H1 (cell line): ENCODE measurements at regions not wholly inside any gene's neighbourhood (a gene's known extent, or its start where the extent isn't known, plus 50 kb on each side); places are given as distances from the start of the nearest gene placed in this dataset.

Experiments
- CTCF ChIA-PET: fragments of 300-600 bp; sonication (Branson Sonifier 250); formaldehyde crosslinking; loops from one replicate; lab custom pipeline; 2021; ENCODE audit not compliant: partially characterized antibody; lab: Charles Lee
- POLR2A ChIA-PET: fragments of 300-600 bp; sonication (Branson Sonifier 250); formaldehyde crosslinking; loops from one replicate; lab custom pipeline; 2021; ENCODE audit warnings: inconsistent platforms; ENCODE audit not compliant: partially characterized antibody; lab: Charles Lee
- DNase-seq, 2 experiments: peaks; one replicate each; pipeline versions ENCODE4 v3.0.0 to v3.0.0-alpha.2; 2010 to 2022; ENCODE audit warnings: low spot score in 2 of 2, low read depth in 1 of 2, mixed read lengths in 1 of 2
- FAIRE-seq: peaks from 2 replicates; lab custom pipeline; 2011; peaks lifted over from hg19 to GRCh38; lab: Jason Lieb, UNC
- H2AFZ ChIP-seq: 2 replicates; pipeline ENCODE4 v1.8.1; 2012; ENCODE audit warnings: low read length, inconsistent platforms
- H2AK5ac ChIP-seq: 2 replicates; pipeline ENCODE4 v1.6.1; 2013; ENCODE audit warnings: low read depth, low read length
- H2BK120ac ChIP-seq: replicated peaks from 2 replicates; pipeline ENCODE3; 2013; ENCODE audit warnings: low read depth, low read length, inconsistent platforms
- H2BK12ac ChIP-seq: 2 replicates; pipeline ENCODE4 v1.6.1; 2013; ENCODE audit warnings: low read depth, low read length
- H2BK15ac ChIP-seq: 2 replicates; pipeline ENCODE4 v1.6.1; 2013; ENCODE audit warnings: low read length
- H2BK20ac ChIP-seq: 2 replicates; pipeline ENCODE4 v1.6.1; 2013; ENCODE audit warnings: low read length
- H2BK5ac ChIP-seq: 2 replicates; pipeline ENCODE4 v1.6.1; 2013; ENCODE audit warnings: low read depth, low read length
- H3K14ac ChIP-seq: 2 replicates; pipeline ENCODE4 v1.6.1; 2013; ENCODE audit warnings: inconsistent platforms; ENCODE audit not compliant: insufficient read length
- H3K18ac ChIP-seq: 2 replicates; pipeline ENCODE4 v1.6.1; 2013; ENCODE audit warnings: low read length; ENCODE audit errors: extremely low read depth
- H3K23ac ChIP-seq: 2 replicates; pipeline ENCODE4 v1.6.1; 2013; ENCODE audit warnings: inconsistent platforms; ENCODE audit not compliant: insufficient read length
- H3K23me2 ChIP-seq: 2 replicates; pipeline ENCODE4 v1.6.1; 2013; ENCODE audit warnings: low read depth, low read length
- H3K27ac ChIP-seq: 2 replicates; pipeline ENCODE4 v1.6.1; 2011; ENCODE audit warnings: low read depth, low read length, inconsistent platforms
- H3K27me3 ChIP-seq, 4 experiments: replicated peaks in 1 of 4; 1 replicate in 1 of 4; 2 replicates in 3 of 4; pipeline versions ENCODE4 v1.6.1 to v1.8.1; 2011 to 2013; ENCODE audit warnings: low read length in 3 of 4, mild to moderate bottlenecking in 3 of 4, inconsistent platforms in 2 of 4, mixed read lengths in 2 of 4, moderate library complexity in 1 of 4; ENCODE audit not compliant: control insufficient read depth in 3 of 4, insufficient read depth in 3 of 4; ENCODE audit errors: extremely low read depth in 1 of 4
- H3K36me3 ChIP-seq, 4 experiments: 2 replicates each; pipeline versions ENCODE4 v1.6.1 to v1.8.1; 2011 to 2013; ENCODE audit warnings: mild to moderate bottlenecking in 4 of 4, low read length in 3 of 4, moderate library complexity in 2 of 4, control low read depth in 1 of 4, inconsistent platforms in 1 of 4; ENCODE audit not compliant: insufficient read depth in 4 of 4, control insufficient read depth in 2 of 4
- H3K4ac ChIP-seq: replicated peaks from 2 replicates; pipeline ENCODE3; 2013; ENCODE audit warnings: low read length, low read depth, mixed read lengths, inconsistent platforms; ENCODE audit not compliant: insufficient read length
- H3K4me1 ChIP-seq, 4 experiments: replicated peaks in 1 of 4; 1 replicate in 1 of 4; 2 replicates in 3 of 4; pipeline versions ENCODE4 v1.6.1 to v1.8.1; 2011 to 2013; ENCODE audit warnings: low read length in 3 of 4, inconsistent platforms in 2 of 4, mixed read lengths in 1 of 4; ENCODE audit not compliant: insufficient read depth in 4 of 4, control insufficient read depth in 3 of 4
- H3K4me2 ChIP-seq, 2 experiments: 2 replicates each; pipeline versions ENCODE4 v1.6.1 to v1.8.1; 2011 to 2013; ENCODE audit warnings: low read depth in 2 of 2, low read length in 2 of 2, control low read depth in 1 of 2, inconsistent platforms in 1 of 2, mild to moderate bottlenecking in 1 of 2; ENCODE audit not compliant: insufficient read depth in 1 of 2
- H3K4me3 ChIP-seq, 4 experiments: fragments of 200-600, 300-600 bp in 1 of 4; sonication (generic), shearing (Covaris generic), sonication (Bioruptor Twin) in 1 of 4; 2 replicates each; pipeline versions ENCODE4 v1.5.1 to v1.8.1; 2011 to 2016; ENCODE audit warnings: low read length in 4 of 4, low read depth in 3 of 4, control low read depth in 2 of 4, inconsistent platforms in 2 of 4, mild to moderate bottlenecking in 2 of 4, mixed read lengths in 1 of 4, moderate library complexity in 1 of 4; ENCODE audit not compliant: insufficient read depth in 2 of 4; ENCODE audit errors: extremely low read depth in 1 of 4
- H3K56ac ChIP-seq: replicated peaks from 2 replicates; pipeline ENCODE3; 2013; ENCODE audit warnings: low read depth, mild to moderate bottlenecking, mixed read lengths, low read length, inconsistent platforms; ENCODE audit not compliant: insufficient read length
- H3K79me1 ChIP-seq: 2 replicates; pipeline ENCODE4 v1.6.1; 2013; ENCODE audit warnings: low read depth, low read length, control low read depth
- H3K79me2 ChIP-seq, 2 experiments: 2 replicates each; pipeline versions ENCODE4 v1.6.1 to v1.8.1; 2012 to 2013; ENCODE audit warnings: low read length in 2 of 2, mild to moderate bottlenecking in 2 of 2, inconsistent platforms in 1 of 2; ENCODE audit not compliant: insufficient read depth in 2 of 2, control insufficient read depth in 1 of 2
- H3K9ac ChIP-seq, 4 experiments: replicated peaks in 1 of 4; 1 replicate in 1 of 4; 2 replicates in 3 of 4; pipeline versions ENCODE4 v1.6.1 to v1.8.1; 2011 to 2013; ENCODE audit warnings: low read depth in 3 of 4, low read length in 3 of 4, control low read depth in 2 of 4, mild to moderate bottlenecking in 2 of 4, moderate library complexity in 2 of 4, inconsistent platforms in 1 of 4; ENCODE audit errors: extremely low read depth in 1 of 4
- H3K9me3 ChIP-seq, 2 experiments: 2 replicates each; pipeline versions ENCODE4 v1.6.1 to v1.8.1; 2012 to 2013; ENCODE audit warnings: mild to moderate bottlenecking in 2 of 2, moderate library complexity in 2 of 2, control low read depth in 1 of 2, inconsistent platforms in 1 of 2, low read depth in 1 of 2, low read length in 1 of 2, mixed read lengths in 1 of 2; ENCODE audit not compliant: insufficient read depth in 2 of 2
- H4K20me1 ChIP-seq, 2 experiments: replicated peaks in 1 of 2; 2 replicates each; pipeline versions ENCODE3 to v1.8.1; 2011 to 2013; ENCODE audit warnings: inconsistent platforms in 2 of 2, low read length in 2 of 2, mild to moderate bottlenecking in 1 of 2; ENCODE audit not compliant: insufficient read depth in 2 of 2, control insufficient read depth in 1 of 2
- H4K5ac ChIP-seq: 2 replicates; pipeline ENCODE4 v1.6.1; 2013; ENCODE audit warnings: low read length, low read depth, mixed read lengths, inconsistent platforms; ENCODE audit not compliant: insufficient read length
- H4K8ac ChIP-seq: 2 replicates; pipeline ENCODE4 v1.8.0; 2013; ENCODE audit warnings: mild to moderate bottlenecking, moderate library complexity, low read length, inconsistent platforms; ENCODE audit not compliant: insufficient read depth; ENCODE audit errors: extremely low read depth
- H4K91ac ChIP-seq: replicated peaks from 2 replicates; pipeline ENCODE3; 2013; ENCODE audit warnings: low read length, mixed read lengths, inconsistent platforms; ENCODE audit not compliant: insufficient read length
- CTCF ChIP-seq, 3 experiments: IDR thresholded peaks; 1 replicate in 2 of 3; 2 replicates in 1 of 3; pipeline versions ENCODE4 v1.5.1 to v1.6.1; 2011; ENCODE audit warnings: low read length in 3 of 3, mild to moderate bottlenecking in 3 of 3, inconsistent platforms in 2 of 3, low read depth in 1 of 3, moderate library complexity in 1 of 3; ENCODE audit not compliant: insufficient read depth in 1 of 3; ENCODE audit errors: control extremely low read depth in 1 of 3
- RAD21 ChIP-seq, 2 experiments: IDR thresholded peaks in 1 of 2; conservative IDR thresholded peaks in 1 of 2; 2 replicates each; pipeline ENCODE4 v1.6.1; 2011; ENCODE audit warnings: low read depth in 2 of 2, low read length in 2 of 2, improper control_type of control experiment in 1 of 2, inconsistent platforms in 1 of 2, mild to moderate bottlenecking in 1 of 2, moderate library complexity in 1 of 2
- SIN3A ChIP-seq, 2 experiments: IDR thresholded peaks in 1 of 2; conservative IDR thresholded peaks in 1 of 2; 2 replicates each; pipeline ENCODE4 v1.6.1; 2011 to 2012; ENCODE audit warnings: low read length in 2 of 2, improper control_type of control experiment in 1 of 2, low read depth in 1 of 2, mild to moderate bottlenecking in 1 of 2
- WGBS, 2 experiments: shearing (Covaris generic) in 1 of 2; methylation state at CpG; one replicate each; pipeline versions ENCODE4 v1.1.6 to v1.1.7; 2013 to 2015; ENCODE audit warnings: low lambda C conversion rate in 2 of 2, mixed read lengths in 2 of 2, inconsistent platforms in 1 of 2, low coverage in 1 of 2, missing lambda C conversion rate in 1 of 2; ENCODE audit not compliant: insufficient replicate concordance in 2 of 2, insufficient coverage in 1 of 2, insufficient read length in 1 of 2; ENCODE audit errors: extremely low coverage in 1 of 2, missing lambda C conversion rate in 1 of 2; 5-methylcytosine and 5-hydroxymethylcytosine counted together

GRCh38 chr15:58308742-58309355 is 122.9 kb upstream of the LIPC start:
- Histone ChIP-seq H2BK12ac (no peak overlapping the region), H3K18ac (no peak overlapping the region), H2AFZ (no peak overlapping the region), H3K4me2 (no peak overlapping the region), H3K27me3 (no peaks in the 10 kb centered on the region), H3K36me3 (no peaks in the 10 kb centered on the region), H4K20me1 (no peaks in the 10 kb centered on the region), H4K8ac (no peak overlapping the region), H2BK15ac (no peak overlapping the region), H4K5ac (no peak overlapping the region), H3K9me3 (no peaks in the 10 kb centered on the region), H3K56ac (no peak overlapping the region), H2BK120ac (no peak overlapping the region), H3K4me1 (peaks cover 2 to 11% (median 5%) of the 10 kb centered on the region in 4 experiments; a peak in 5 of 7 replicates), H2BK20ac (no peak overlapping the region), H4K91ac (no peak overlapping the region), H3K79me2 (no peaks in the 10 kb centered on the region), H3K4ac (no peak overlapping the region), H3K23ac (no peak overlapping the region), H2BK5ac (no peak overlapping the region), H3K23me2 (no peaks in the 10 kb centered on the region), H3K9ac (no peak overlapping the region), H3K14ac (no peak overlapping the region), H3K4me3 (no peak overlapping the region), H3K79me1 (no peaks in the 10 kb centered on the region), H3K27ac (no peak overlapping the region), H2AK5ac (no peak overlapping the region)
- POLR2A ChIA-PET, result no interaction called here
- DNase-seq (no peak), FAIRE-seq (no peak)
- CTCF ChIA-PET, result interaction anchor here (0.6 to 2.7 kb wide), 21 partner anchors 8 to 1009 kb away, joined by 3 to 18 read pairs (median 3); no protein-coding TSS in a partner anchor
- whole genome bisulfite sequencing, 2 experiments, result 88% methylated on average over 10 of the region's 10 CpGs; no CpG with 5 or more reads in 1 of the 2 experiments
- TF ChIP-seq CTCF (IDR thresholded peaks at IDR 0.05; ENCODE audit: control extremely low read depth in 1 of 3, insufficient read depth in 1 of 3, low read depth in 1 of 3, low read length in 3 of 3) (peak; percentile 13 to 43 (median 19); a peak in 3 of 4 replicates), RAD21 (IDR thresholded peaks at IDR 0.05 in 1 of 2, conservative IDR thresholded peaks at IDR 0.05 in 1 of 2; ENCODE audit: low read depth in 2 of 2, low read length in 2 of 2) (peak; percentile 9 to 44; a peak in 3 of 4 replicates), SIN3A (conservative IDR thresholded peaks at IDR 0.05 in 1 of 2, IDR thresholded peaks at IDR 0.05 in 1 of 2; ENCODE audit: low read depth in 1 of 2, low read length in 2 of 2) (no peak)
